K562 (cell line): ENCODE measurements at regions not wholly inside any gene's neighbourhood (a gene's known extent, or its start where the extent isn't known, plus 50 kb on each side); places are given as distances from the start of the nearest gene placed in this dataset.

Experiments
- CCNT2 ChIP-seq: IDR thresholded peaks from 2 replicates; pipeline ENCODE4 v1.6.1; 2011; ENCODE audit warnings: borderline replicate concordance, low read depth, mild to moderate bottlenecking, moderate library complexity, mixed read lengths, low read length; ENCODE audit not compliant: insufficient read length; ENCODE audit errors: extremely low read depth
- HDAC3 ChIP-seq: fragments of 450-650 bp; IDR thresholded peaks from 2 replicates; pipeline ENCODE4 v1.6.1; 2018; ENCODE audit warnings: borderline replicate concordance, mild to moderate bottlenecking, moderate library complexity; ENCODE audit not compliant: partially characterized antibody
- MEIS2 ChIP-seq: fragments of 450-650 bp; IDR thresholded peaks from 2 replicates; pipeline ENCODE4 v1.6.1; 2014; ENCODE audit warnings: mild to moderate bottlenecking; ENCODE audit not compliant: partially characterized antibody
- MNT ChIP-seq, 2 experiments: fragments of 450-650 bp; conservative IDR thresholded peaks; 2 replicates each; pipeline ENCODE4 v1.6.1; 2017; ENCODE audit warnings: mild to moderate bottlenecking in 2 of 2, moderate library complexity in 2 of 2
- PHF8 ChIP-seq: fragments of 200-600 bp; sonication (generic); IDR thresholded peaks from 2 replicates; pipeline ENCODE4 v1.6.1; 2012; ENCODE audit warnings: mixed run types, mild to moderate bottlenecking, inconsistent platforms, low read length, moderate library complexity, borderline replicate concordance
- STAG1 ChIP-seq: sonication (generic); formaldehyde crosslinking; IDR thresholded peaks from 2 replicates; pipeline ENCODE4 v1.5.0; 2020; ENCODE audit warnings: missing genetic modification reagents, borderline replicate concordance
- STAT5B ChIP-seq: fragments of 250-450 bp; sonication (Bioruptor Pico); IDR thresholded peaks from 2 replicates; pipeline ENCODE4 v1.8.0; 2021; ENCODE audit warnings: mild to moderate bottlenecking, inconsistent platforms
- TSHZ1 ChIP-seq: fragments of 250-450 bp; sonication (Bioruptor Pico); IDR thresholded peaks from 2 replicates; pipeline ENCODE4 v1.4.0; 2020; ENCODE audit warnings: mild to moderate bottlenecking, moderate library complexity
- ZNF175 ChIP-seq: fragments of 200-800 bp; sonication (Bioruptor generic); IDR thresholded peaks from 2 replicates; pipeline ENCODE4 v1.6.1; 2016; ENCODE audit warnings: low read depth, mild to moderate bottlenecking, missing genetic modification characterization, missing compliant biosample characterization
- TF ChIP-seq, protein P1 (sequence below), 2 experiments: fragments of 450-650 bp in 1 of 2; sonication (generic) in 1 of 2; formaldehyde crosslinking in 1 of 2; IDR thresholded peaks; 2 replicates each; pipeline versions ENCODE4 v1.7.1 to v1.9.0; 2016 to 2022; ENCODE audit warnings: inconsistent platforms in 1 of 2, mild to moderate bottlenecking in 1 of 2, missing genetic modification reagents in 1 of 2
- TF ChIP-seq, protein P2 (sequence below): fragments of 250-450 bp; sonication (Bioruptor Pico); IDR thresholded peaks from 2 replicates; pipeline ENCODE4 v1.8.0; 2021; ENCODE audit warnings: moderate library complexity, mild to moderate bottlenecking, inconsistent platforms

GRCh38 chr14:87079416-87079815, 913.6 kb downstream of the GALC start (continued):
- TF ChIP-seq, protein P1, sequence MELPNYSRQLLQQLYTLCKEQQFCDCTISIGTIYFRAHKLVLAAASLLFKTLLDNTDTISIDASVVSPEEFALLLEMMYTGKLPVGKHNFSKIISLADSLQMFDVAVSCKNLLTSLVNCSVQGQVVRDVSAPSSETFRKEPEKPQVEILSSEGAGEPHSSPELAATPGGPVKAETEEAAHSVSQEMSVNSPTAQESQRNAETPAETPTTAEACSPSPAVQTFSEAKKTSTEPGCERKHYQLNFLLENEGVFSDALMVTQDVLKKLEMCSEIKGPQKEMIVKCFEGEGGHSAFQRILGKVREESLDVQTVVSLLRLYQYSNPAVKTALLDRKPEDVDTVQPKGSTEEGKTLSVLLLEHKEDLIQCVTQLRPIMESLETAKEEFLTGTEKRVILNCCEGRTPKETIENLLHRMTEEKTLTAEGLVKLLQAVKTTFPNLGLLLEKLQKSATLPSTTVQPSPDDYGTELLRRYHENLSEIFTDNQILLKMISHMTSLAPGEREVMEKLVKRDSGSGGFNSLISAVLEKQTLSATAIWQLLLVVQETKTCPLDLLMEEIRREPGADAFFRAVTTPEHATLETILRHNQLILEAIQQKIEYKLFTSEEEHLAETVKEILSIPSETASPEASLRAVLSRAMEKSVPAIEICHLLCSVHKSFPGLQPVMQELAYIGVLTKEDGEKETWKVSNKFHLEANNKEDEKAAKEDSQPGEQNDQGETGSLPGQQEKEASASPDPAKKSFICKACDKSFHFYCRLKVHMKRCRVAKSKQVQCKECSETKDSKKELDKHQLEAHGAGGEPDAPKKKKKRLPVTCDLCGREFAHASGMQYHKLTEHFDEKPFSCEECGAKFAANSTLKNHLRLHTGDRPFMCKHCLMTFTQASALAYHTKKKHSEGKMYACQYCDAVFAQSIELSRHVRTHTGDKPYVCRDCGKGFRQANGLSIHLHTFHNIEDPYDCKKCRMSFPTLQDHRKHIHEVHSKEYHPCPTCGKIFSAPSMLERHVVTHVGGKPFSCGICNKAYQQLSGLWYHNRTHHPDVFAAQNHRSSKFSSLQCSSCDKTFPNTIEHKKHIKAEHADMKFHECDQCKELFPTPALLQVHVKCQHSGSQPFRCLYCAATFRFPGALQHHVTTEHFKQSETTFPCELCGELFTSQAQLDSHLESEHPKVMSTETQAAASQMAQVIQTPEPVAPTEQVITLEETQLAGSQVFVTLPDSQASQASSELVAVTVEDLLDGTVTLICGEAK (IDR thresholded peaks at IDR 0.05), result no peak
- TF ChIP-seq, protein P1 (CRISPR knock-in tag; IDR thresholded peaks at IDR 0.05), result no peak
- TF ChIP-seq MNT (conservative IDR thresholded peaks at IDR 0.05), result no peak
- TF ChIP-seq TSHZ1 (CRISPR knock-in tag), result no peak
- TF ChIP-seq STAT5B, result no peak
- TF ChIP-seq CCNT2, result no peak
- no peak for TF ChIP-seq MEIS2
- TF ChIP-seq, protein P2, sequence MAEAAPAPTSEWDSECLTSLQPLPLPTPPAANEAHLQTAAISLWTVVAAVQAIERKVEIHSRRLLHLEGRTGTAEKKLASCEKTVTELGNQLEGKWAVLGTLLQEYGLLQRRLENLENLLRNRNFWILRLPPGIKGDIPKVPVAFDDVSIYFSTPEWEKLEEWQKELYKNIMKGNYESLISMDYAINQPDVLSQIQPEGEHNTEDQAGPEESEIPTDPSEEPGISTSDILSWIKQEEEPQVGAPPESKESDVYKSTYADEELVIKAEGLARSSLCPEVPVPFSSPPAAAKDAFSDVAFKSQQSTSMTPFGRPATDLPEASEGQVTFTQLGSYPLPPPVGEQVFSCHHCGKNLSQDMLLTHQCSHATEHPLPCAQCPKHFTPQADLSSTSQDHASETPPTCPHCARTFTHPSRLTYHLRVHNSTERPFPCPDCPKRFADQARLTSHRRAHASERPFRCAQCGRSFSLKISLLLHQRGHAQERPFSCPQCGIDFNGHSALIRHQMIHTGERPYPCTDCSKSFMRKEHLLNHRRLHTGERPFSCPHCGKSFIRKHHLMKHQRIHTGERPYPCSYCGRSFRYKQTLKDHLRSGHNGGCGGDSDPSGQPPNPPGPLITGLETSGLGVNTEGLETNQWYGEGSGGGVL (CRISPR knock-in tag), result no peak
- no peak for TF ChIP-seq PHF8
- TF ChIP-seq HDAC3, result no peak
- TF ChIP-seq STAG1 (CRISPR knock-in tag), result no peak
- no peak for TF ChIP-seq ZNF175 (CRISPR knock-in tag)
